ENCODE measurements at regions not wholly inside any gene's neighbourhood (a gene's known extent, or its start where the extent isn't known, plus 50 kb on each side); places are given as distances from the start of the nearest gene placed in this dataset.
"Not testable (repeated sequence)": the region's sequence is repeated elsewhere in the genome, so short reads cannot be mapped to it uniquely, and the experiment has no call there.

DNA sequence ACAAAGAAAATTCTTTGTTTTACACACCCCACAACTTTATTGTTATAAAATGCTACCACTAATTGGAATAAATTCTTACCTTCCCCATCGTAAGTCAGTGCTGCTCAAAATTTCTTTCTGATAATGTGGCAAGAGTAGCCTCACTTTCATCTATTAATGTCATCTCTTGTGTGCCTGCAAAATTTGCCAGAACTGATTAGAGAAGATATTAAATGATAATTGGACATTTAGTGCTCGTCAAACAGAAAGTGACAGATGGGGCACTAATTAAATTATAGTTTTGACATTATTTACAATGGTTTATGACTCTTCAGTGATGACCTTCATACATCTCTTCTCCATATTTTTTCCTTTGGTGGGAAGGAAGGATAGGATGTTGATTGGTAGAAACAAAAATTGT, 690.9 kb downstream of the NXPH1 start:
- H3K4me3 ChIP-seq (ENCODE audit: low read depth, low read length): no peak overlapping the region
- TF ChIP-seq, protein P1, sequence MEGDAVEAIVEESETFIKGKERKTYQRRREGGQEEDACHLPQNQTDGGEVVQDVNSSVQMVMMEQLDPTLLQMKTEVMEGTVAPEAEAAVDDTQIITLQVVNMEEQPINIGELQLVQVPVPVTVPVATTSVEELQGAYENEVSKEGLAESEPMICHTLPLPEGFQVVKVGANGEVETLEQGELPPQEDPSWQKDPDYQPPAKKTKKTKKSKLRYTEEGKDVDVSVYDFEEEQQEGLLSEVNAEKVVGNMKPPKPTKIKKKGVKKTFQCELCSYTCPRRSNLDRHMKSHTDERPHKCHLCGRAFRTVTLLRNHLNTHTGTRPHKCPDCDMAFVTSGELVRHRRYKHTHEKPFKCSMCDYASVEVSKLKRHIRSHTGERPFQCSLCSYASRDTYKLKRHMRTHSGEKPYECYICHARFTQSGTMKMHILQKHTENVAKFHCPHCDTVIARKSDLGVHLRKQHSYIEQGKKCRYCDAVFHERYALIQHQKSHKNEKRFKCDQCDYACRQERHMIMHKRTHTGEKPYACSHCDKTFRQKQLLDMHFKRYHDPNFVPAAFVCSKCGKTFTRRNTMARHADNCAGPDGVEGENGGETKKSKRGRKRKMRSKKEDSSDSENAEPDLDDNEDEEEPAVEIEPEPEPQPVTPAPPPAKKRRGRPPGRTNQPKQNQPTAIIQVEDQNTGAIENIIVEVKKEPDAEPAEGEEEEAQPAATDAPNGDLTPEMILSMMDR (conservative IDR thresholded peaks at IDR 0.05; ENCODE audit: low read depth, low read length): no peak
- DNase-seq (ENCODE audit: low read depth): no peak

DNA sequence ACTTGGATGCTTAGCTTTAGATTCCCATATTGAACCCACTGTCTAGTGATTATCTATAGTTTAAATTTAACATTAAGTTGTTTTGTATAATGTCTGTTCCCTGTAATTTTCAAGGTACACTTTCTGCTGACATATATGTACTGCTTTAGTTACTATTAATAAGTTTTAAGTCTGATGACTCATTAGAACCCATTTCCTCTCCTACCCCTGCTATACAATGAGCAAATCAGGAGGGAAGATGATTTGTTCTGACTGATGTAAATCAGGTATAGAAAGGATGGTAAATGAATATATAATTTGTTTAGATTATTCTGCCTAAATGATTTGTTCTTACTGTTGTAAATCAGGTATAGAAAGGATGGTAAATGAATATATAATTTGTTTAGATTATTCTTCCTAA, 691.8 kb downstream of the NXPH1 start:
- no peak overlapping the region for H3K4me3 ChIP-seq (ENCODE audit: low read depth, low read length)
- TF ChIP-seq, protein P1 (conservative IDR thresholded peaks at IDR 0.05; ENCODE audit: low read depth, low read length): no peak
- no peak for DNase-seq (ENCODE audit: low read depth)

DNA sequence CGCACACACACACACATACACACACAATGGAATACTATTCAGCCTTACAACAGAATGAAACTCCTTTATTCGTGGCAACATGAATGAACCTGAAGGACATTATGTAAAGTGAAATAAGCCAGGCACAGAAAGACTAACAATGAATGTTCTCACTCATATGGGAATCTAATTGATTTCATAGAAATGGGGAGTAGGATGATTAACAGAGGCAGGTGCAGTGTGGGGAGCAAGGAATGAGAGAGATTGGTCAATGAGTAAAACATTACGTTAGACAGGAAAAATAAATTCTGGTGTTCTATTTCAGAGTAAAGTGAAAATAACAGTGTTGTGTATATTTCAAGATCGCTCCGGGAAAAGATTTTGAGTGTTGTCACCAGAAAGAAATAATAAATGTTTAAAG, 694.5 kb downstream of the NXPH1 start:
- TF ChIP-seq, protein P1 (conservative IDR thresholded peaks at IDR 0.05; ENCODE audit: low read depth, low read length): no peak
- no peak for DNase-seq (ENCODE audit: low read depth)
- no peak overlapping the region for H3K4me3 ChIP-seq (ENCODE audit: low read depth, low read length)

DNA sequence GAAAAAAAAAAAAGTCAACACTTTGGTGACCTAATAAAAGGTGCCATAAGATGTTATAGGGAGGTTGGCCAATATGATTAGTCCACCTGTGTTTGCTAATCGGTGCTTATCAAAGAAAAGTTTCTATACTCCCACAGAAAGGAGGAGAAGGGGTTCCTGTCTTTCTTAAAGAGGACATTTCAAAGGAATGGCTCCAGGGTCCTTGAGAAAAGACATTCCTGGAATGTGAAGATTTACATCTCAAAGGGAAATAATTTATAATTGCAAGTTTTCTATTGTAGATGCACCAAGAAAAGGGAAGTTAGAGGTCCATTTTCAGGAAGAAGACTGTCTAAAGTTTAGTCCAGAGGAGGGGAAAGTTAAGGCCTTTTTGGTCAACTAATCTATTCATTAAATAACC, 715.3 kb downstream of the NXPH1 start:
- H3K4me3 ChIP-seq (ENCODE audit: low read depth, low read length): no peak overlapping the region
- TF ChIP-seq, protein P1 (conservative IDR thresholded peaks at IDR 0.05; ENCODE audit: low read depth, low read length): no peak
- no peak for DNase-seq (ENCODE audit: low read depth)

DNA sequence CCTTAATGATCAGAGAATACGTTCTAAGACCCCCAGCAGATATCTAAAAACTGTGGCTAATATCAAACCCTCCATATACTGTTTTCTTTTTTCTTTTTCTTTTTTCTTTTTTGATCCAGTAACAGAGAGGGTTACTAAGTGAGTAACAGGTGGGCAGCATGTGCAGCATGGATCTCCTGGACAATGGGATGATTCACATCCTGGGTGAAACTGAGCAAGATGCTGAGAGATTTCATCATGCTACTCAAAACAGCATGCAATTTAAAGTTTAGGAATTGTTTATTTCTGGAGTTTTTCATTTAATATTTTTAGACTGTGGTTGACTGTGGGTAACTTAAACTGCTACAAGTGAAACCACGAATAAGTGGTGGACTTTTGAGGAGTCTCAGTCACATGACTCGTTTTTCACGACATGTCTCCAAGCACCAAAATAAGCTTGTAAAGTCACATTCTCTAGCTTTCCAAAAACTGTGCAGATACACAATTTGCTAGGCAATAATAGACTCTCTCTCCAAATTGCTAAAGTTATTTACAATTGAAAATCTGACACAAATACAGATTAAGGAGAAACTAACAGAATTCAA, 716.2 kb downstream of the NXPH1 start:
- DNase-seq (ENCODE audit: low read depth): no peak
- TF ChIP-seq, protein P1 (conservative IDR thresholded peaks at IDR 0.05; ENCODE audit: low read depth, low read length): no peak
- no peak overlapping the region for H3K4me3 ChIP-seq (ENCODE audit: low read depth, low read length)

GRCh38 chr7:9163691-9164090, 730.3 kb downstream of the NXPH1 start:
- H3K4me3 ChIP-seq (ENCODE audit: low read depth, low read length); DNase-seq (ENCODE audit: low read depth): not testable (repeated sequence)

DNA sequence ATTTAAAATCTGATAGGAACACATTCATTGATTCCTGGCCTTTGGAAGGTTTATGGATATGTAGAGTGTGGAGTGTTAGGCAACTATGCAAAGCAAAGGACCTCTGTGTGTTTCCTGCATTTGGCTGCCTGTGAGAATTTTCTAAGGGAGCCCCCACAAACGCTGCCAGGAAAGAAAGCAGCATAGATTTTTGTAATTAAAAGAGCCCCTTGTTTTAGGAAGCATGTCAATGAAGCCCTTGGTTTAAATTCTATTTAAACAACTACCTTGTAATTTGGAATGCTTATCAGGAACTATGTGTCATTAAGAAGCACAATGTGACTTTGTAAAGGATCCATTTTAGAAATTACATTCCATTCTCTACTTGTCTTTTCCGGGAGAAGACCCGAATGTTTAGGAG, 742.5 kb downstream of the NXPH1 start:
- TF ChIP-seq, protein P1 (conservative IDR thresholded peaks at IDR 0.05; ENCODE audit: low read depth, low read length): no peak
- no peak overlapping the region for H3K4me3 ChIP-seq (ENCODE audit: low read depth, low read length)
- no peak for DNase-seq (ENCODE audit: low read depth)

Measured in choroid plexus epithelial cell (primary cell).